Activated CD4-positive, alpha-beta T cell treated with anti-CD3 and anti-CD28 coated beads for 24 hours (primary cell): ENCODE measurements at regions not wholly inside any gene's neighbourhood (a gene's known extent, or its start where the extent isn't known, plus 50 kb on each side); places are given as distances from the start of the nearest gene placed in this dataset.

Experiments
- DNase-seq, 2 donors: peaks; one replicate each; pipeline ENCODE4 v3.0.0-alpha.2; 2020; ENCODE audit warnings: low read depth in 2 of 2

DNA sequence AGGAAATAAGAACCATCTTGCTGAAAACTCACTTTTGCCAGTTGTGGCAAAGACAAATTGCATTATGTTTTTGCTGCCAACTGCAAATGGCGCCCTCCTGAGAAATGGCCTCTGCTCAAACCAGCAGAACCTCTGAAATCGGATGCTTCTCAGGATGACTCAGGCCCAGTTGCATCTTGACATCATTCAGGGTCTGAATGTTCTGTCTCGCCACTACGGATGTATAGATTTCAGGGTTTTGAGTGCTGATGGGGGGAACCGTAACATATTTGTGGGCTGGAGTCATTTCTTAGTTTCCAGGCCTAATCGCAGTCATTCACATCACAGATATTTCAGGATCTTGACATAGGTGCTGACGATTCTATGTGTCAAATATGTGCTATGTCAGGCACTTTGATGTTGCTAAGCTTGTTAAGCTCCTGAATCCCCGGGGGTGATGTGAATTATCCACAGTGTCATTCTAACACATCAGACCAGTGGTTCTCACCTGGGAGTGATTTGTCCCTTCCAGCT, 207.1 kb downstream of the NFATC2 start:
- DNase-seq = no peak

DNA sequence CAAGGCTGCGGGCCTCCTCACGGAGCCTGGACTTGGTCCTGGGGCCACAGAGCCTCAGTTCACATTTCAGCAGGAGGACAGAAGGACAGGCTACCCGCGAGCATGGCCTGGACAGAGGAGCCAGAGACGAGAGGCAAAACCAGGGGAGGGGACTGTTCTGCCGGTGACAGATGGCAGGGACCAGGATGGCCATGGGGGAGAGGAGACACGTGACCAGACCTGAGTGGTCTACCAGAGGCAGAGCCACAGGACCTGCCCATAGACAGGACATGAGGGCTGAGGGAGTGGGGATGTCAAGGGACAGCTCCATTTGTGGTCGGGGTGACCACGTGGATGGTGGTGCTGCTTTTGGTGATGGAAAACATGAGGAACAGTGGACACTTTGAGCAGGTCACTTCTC, 207.9 kb downstream of the NFATC2 start:
- no peak for DNase-seq

DNA sequence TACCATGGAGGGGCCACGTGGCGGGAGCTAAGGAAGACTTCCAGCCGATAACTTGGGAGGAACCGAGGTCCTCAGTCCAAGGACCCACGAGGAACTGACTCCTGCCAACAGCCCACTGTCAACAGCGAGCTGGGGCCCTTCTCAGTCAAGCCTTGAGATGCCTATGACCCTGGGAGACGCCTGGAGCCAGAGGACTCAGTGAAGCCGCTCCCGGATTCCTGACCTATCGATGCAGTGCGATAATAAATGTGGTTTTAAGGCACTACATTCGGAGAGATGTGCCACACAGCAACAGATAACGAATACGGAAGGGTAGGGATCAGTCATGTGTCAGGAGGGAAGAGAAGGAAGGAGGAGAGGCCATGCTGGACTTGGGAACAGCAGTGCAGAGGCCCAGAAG, 208.5 kb downstream of the NFATC2 start:
- no peak for DNase-seq

GRCh38 chr20:51333446-51333845, 209.1 kb downstream of the NFATC2 start:
- no peak for DNase-seq

GRCh38 chr20:51331481-51331880, 211.0 kb downstream of the NFATC2 start:
- no peak for DNase-seq

DNA sequence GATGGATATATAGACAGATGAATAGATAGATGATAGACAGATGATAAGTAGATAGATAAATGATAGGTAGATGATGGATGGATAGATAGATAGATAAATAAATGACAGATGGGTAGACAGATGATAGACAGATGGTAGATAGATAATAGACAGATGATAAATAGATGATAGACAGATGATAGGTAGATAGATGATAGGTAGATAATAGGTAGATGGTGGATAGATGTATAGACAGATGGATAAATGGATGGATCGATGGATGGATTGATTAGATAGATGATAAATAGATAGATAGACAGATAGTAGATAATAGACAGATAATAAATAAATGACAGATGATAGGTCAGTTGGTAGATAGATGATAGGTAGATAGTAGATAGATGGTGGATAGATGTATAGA, 212.7 kb downstream of the NFATC2 start:
- DNase-seq = no peak

DNA sequence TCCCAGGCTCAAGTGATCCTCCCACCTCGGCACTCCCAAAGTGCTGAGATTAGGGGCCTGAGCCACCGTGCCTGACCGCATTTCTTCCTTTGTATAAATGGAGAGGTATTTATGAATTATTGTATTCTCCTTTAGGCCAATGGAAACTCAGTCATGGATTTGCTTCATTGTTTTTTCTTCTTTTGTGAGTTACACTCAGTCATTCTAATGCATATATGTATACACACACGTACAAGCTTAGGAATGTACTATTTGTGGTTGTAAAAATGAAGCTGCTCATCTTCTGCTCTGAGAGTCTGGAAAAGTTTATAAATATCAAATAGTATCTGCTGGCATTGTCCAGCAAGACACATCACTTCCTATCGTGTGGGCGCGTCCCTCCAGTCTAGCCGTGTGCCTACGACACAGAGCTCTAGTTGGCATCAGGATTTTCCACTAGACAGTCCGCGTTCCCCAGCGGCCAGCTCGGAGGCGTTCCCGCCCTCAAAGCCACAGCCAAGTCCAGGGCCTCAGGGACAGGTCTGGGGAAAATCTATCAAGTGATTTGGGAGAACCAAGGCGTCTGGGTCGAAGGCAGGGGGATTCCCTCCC, 215.2 kb downstream of the NFATC2 start:
- DNase-seq = no peak

DNA sequence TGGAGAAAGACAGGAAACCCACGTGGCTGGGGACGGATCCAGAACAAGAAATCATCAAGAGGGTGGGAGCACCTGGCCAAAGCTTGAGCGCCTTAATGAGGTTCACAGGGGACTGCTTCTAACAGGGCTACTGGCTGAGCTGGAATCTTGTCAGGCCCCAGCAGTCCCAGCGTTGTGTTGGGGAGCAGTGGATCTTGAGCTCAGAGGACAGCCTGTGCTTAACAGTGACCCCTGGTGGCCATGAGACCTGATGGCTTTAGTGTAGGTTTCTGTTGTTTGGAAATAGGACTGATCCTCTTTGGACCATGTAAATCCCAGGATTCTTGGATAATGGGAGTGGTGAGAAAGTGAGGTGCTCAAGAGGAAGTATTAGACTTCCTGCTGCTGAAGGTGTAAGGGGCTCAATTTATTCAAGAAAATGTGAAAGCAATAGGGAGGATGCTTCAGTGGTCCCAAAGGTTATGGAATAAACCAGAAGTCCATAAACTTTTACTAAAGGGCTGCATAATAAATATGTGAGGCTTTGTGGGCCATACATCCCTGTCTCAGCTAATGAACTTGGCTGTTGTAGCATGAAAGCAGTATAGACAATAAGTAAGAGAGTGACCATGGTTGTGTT, 216.2 kb downstream of the NFATC2 start:
- peak; percentile 26 to 38 for DNase-seq

GRCh38 chr20:51322164-51322707, 220.3 kb downstream of the NFATC2 start:
- no peak for DNase-seq

DNA sequence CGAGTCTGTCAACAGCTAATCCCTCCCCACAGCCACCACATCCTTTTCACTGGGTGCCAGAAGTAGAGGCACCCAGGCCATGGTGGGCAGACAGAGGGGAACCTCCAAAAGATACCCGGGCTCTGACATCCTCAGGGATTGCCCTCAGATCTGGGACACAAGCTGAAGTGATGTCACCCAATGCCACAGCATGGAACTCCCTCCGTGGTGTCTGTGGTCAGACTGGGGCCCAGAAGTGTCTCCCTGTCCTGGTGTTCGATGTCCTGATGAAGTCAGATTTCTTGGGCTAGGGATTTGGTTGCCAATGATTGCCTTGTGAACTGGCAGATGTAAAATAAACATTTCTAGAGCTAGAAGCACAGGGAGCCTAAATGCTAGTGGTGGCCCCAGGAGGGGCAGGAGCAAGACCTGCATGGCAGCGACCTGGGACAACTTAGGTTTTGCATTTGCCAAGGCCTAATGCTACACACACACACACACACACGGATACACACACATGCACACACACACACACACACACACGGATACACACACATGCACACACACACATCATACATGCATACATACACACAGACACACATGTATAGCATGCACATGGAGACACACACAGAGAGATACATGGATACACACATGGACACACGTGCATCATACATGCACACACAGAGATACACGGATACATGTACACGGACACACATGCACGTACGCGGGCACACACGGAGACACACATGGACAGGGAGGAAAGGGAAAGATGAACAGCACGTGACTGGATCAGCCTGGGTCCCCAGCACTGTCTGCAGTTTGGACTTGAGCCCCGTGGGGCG, 221.0 kb downstream of the NFATC2 start:
- DNase-seq = no peak

- DNase-seq = no peak
These were observed 223.0 kb downstream of the NFATC2 start for GRCh38 chr20:51319522-51319921.

GRCh38 chr20:51318058-51318949, 224.2 kb downstream of the NFATC2 start:
- DNase-seq = peak; percentile 36 to 55

- no peak for DNase-seq
These were observed 227.1 kb downstream of the NFATC2 start for GRCh38 chr20:51315390-51315789.

DNA sequence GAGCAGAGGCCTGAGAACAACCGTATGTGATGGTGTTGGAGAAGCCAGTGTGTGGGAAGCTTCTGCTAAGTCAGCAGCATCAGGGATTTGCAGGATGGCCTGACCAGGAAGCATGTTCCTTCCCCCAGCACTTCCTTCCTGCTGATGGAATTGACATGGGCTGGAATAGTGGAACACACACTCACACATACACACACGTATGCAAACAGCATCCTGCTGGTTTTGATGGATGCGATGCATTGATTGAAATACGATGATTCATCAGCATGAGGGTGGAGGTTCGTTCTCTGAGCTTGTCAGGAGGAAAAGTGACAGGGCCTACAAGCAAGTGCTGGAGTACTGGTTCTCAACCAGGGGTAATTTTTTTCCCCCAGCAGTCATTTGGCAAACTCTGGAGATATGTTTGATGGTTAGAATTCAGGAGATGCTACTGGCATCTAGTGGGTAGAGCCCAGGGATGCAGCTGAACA, 229.1 kb downstream of the NFATC2 start:
- DNase-seq = no peak

DNA sequence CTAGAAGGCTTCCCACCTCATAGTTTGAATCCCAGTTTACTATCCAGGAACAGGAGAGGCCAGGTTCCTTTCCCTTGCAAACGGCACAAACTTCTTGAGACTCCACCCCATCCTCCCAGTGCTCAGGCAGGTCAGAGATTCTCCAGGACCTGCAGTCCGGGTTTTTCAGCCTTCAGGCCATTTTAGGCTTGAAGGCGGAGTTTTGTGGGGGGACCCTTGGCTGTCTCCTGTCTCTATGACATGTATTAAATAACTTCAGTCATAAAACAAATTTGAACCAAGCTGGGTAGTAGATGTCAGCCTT, 230.1 kb downstream of the NFATC2 start:
- DNase-seq = no peak

DNA sequence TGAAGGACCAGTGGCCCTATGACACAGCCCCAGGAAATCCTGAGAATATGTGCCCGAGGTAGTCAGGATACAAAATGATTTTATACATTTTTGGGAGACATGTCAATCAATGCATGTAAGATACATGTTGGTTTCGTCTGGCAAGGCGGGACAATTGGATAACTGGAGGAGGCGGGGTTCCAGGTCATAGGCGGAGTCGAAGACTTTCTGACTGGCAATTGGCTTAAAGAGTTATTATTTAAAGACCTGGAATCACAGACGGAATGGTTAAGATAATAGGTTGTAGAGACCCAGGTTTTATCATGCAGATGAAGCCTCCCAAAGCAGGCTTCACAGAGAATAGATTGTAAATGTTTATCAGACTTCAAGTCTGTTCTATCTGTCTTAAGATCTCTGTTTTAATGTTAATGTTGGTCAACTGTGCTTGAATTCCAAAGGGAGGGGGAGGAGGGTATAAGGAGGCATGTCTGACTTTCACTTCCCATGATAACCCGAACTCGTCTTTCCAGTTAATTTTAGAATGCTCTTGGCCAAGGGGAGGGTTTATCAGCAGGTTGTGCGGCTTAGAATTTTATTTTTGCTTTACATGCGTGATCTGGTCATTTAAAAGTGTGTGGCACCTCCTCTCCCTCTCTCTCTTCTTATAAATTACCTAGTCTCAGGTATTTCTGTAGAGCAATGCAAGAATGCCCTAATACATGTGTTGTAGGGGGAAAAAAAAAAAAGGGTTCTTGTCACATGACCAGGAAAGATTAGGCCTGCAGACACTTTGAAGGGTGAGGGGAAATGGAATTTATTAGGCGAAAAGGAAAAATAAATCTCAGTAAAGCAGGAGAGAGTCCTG, 230.7 kb downstream of the NFATC2 start:
- no peak for DNase-seq

GRCh38 chr20:51310216-51310615, 232.3 kb downstream of the NFATC2 start:
- DNase-seq = no peak

- no peak for DNase-seq
These were observed 233.4 kb downstream of the NFATC2 start for GRCh38 chr20:51309128-51309527.

- DNase-seq = peak; percentile 63 to 71
These were observed 235.8 kb downstream of the NFATC2 start for GRCh38 chr20:51306521-51307358.

DNA sequence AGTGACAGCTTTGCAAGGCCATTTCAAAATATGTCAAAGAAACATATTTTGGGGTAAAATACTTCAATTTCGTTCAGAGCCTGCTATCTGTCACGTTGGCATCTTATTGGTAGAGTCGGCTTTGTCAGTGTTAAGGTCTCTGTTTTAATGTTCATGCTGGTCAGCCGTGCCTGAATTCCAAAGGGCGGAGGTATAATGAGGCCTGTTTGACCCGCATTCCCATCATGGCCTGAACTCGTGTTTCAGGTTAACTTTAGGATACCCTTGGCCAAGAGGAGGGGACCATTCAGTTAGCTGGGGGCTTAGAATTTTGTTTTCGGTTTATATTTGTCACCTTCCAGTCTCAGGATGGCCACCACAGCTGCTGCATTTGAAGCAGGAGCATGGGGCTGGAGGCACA, 236.4 kb downstream of the NFATC2 start:
- no peak for DNase-seq
